Lower leg skin (tissue), 3 donors: ENCODE measurements at regions not wholly inside any gene's neighbourhood (a gene's known extent, or its start where the extent isn't known, plus 50 kb on each side); places are given as distances from the start of the nearest gene placed in this dataset.

Experiments used
- POLR2A ChIP-seq, 2 donors: fragments of 450-650 bp; IDR thresholded peaks; one replicate each; pipeline ENCODE4 v1.6.1; 2016 to 2017; ENCODE audit warnings: antibody characterized with exemption in 2 of 2, mild to moderate bottlenecking in 1 of 2, moderate library complexity in 1 of 2
- TF ChIP-seq, protein P1 (sequence below), 3 donors: fragments of 450-650 bp; IDR thresholded peaks; one replicate each; pipeline ENCODE4 v1.5.1; 2016; ENCODE audit warnings: antibody characterized with exemption in 3 of 3, mild to moderate bottlenecking in 3 of 3, moderate library complexity in 2 of 3

GRCh38 chr4:36651253-36651652 lies 369.8 kb downstream of the DTHD1 start:
- TF ChIP-seq, protein P1, sequence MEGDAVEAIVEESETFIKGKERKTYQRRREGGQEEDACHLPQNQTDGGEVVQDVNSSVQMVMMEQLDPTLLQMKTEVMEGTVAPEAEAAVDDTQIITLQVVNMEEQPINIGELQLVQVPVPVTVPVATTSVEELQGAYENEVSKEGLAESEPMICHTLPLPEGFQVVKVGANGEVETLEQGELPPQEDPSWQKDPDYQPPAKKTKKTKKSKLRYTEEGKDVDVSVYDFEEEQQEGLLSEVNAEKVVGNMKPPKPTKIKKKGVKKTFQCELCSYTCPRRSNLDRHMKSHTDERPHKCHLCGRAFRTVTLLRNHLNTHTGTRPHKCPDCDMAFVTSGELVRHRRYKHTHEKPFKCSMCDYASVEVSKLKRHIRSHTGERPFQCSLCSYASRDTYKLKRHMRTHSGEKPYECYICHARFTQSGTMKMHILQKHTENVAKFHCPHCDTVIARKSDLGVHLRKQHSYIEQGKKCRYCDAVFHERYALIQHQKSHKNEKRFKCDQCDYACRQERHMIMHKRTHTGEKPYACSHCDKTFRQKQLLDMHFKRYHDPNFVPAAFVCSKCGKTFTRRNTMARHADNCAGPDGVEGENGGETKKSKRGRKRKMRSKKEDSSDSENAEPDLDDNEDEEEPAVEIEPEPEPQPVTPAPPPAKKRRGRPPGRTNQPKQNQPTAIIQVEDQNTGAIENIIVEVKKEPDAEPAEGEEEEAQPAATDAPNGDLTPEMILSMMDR (IDR thresholded peaks at IDR 0.05): no peak
- no peak for TF ChIP-seq POLR2A (IDR thresholded peaks at IDR 0.05)
